Keratinocyte (primary cell): ENCODE measurements at regions not wholly inside any gene's neighbourhood (a gene's known extent, or its start where the extent isn't known, plus 50 kb on each side); places are given as distances from the start of the nearest gene placed in this dataset.

ENCODE experiments used
- DNase-seq: peaks from one replicate; pipeline ENCODE4 v3.0.0-alpha.2; 2011; ENCODE audit warnings: low read depth, missing footprints, low spot score
- FAIRE-seq: peaks from 2 replicates; lab custom pipeline; 2011; peaks lifted over from hg19 to GRCh38; lab: Jason Lieb, UNC
- H2AFZ ChIP-seq: 2 replicates; pipeline ENCODE4 v1.6.0; 2012; ENCODE audit warnings: low read length, control low read depth, inconsistent platforms; ENCODE audit not compliant: control insufficient read depth
- H3K27ac ChIP-seq: 2 replicates; pipeline ENCODE4 v1.5.1; 2011; ENCODE audit warnings: low read length; ENCODE audit not compliant: control insufficient read depth, insufficient read depth
- H3K27me3 ChIP-seq: 3 replicates; pipeline ENCODE4 v1.6.0; 2011; ENCODE audit warnings: low read length; ENCODE audit not compliant: control insufficient read depth, insufficient read depth; ENCODE audit errors: extremely low read depth
- H3K36me3 ChIP-seq, 2 experiments: 2 replicates in 1 of 2; 3 replicates in 1 of 2; pipeline ENCODE4 v1.5.1; 2011; ENCODE audit warnings: low read length in 2 of 2, mild to moderate bottlenecking in 1 of 2; ENCODE audit not compliant: control insufficient read depth in 2 of 2, insufficient read depth in 2 of 2; ENCODE audit errors: extremely low read depth in 1 of 2
- H3K4me1 ChIP-seq: 3 replicates; pipeline ENCODE4 v1.5.1; 2011; ENCODE audit warnings: low read length; ENCODE audit not compliant: control insufficient read depth, insufficient read depth; ENCODE audit errors: extremely low read depth
- H3K4me2 ChIP-seq: 3 replicates; pipeline ENCODE4 v1.6.0; 2011; ENCODE audit warnings: low read depth, low read length; ENCODE audit not compliant: control insufficient read depth, insufficient read depth; ENCODE audit errors: extremely low read depth
- H3K4me3 ChIP-seq, 3 experiments: fragments of 200-600 bp in 1 of 3; sonication (generic) in 1 of 3; 2 replicates in 2 of 3; 3 replicates in 1 of 3; pipeline ENCODE4 v1.5.1; 2011 to 2016; ENCODE audit warnings: low read length in 3 of 3, mild to moderate bottlenecking in 3 of 3, control low read depth in 2 of 3, inconsistent platforms in 1 of 3, low read depth in 1 of 3, mixed read lengths in 1 of 3, mixed run types in 1 of 3, moderate library complexity in 1 of 3; ENCODE audit not compliant: control insufficient read depth in 2 of 3, insufficient read depth in 2 of 3; ENCODE audit errors: extremely low read depth in 1 of 3
- H3K79me2 ChIP-seq: 2 replicates; pipeline ENCODE4 v1.6.0; 2012; ENCODE audit warnings: low read length; ENCODE audit not compliant: control insufficient read depth, insufficient read depth
- H3K9ac ChIP-seq: 3 replicates; pipeline ENCODE4 v1.6.0; 2011; ENCODE audit warnings: low read length; ENCODE audit not compliant: control insufficient read depth, insufficient read depth; ENCODE audit errors: extremely low read depth
- H3K9me1 ChIP-seq: 3 replicates; pipeline ENCODE4 v1.6.0; 2011; ENCODE audit warnings: low read length; ENCODE audit not compliant: control insufficient read depth, insufficient read depth; ENCODE audit errors: extremely low read depth
- H3K9me3 ChIP-seq: 2 replicates; pipeline ENCODE4 v1.5.1; 2012; ENCODE audit warnings: low read depth, low read length; ENCODE audit not compliant: control insufficient read depth
- H4K20me1 ChIP-seq: 3 replicates; pipeline ENCODE4 v1.6.0; 2011; ENCODE audit warnings: low read length; ENCODE audit not compliant: control insufficient read depth, insufficient read depth; ENCODE audit errors: extremely low read depth
- EZH2 ChIP-seq: IDR thresholded peaks from one replicate; pipeline ENCODE4 v1.6.1; 2012; ENCODE audit warnings: inconsistent platforms, mild to moderate bottlenecking, low read length, moderate library complexity
- dilution Hi-C: fragments of 300-500 bp; cut with MboI; formaldehyde crosslinking; loops from one replicate; pipeline ENCODE4 v1.7.0; 2020; ENCODE audit warnings: low sequenced_read_pairs; ENCODE audit not compliant: extremely low pct_ligation_motif_present
- TF ChIP-seq, protein P1 (sequence below), 3 experiments: IDR thresholded peaks in 1 of 3; conservative IDR thresholded peaks in 1 of 3; optimal IDR thresholded peaks in 1 of 3; 2 replicates in 2 of 3; 3 replicates in 1 of 3; pipeline versions ENCODE3 to v1.5.1; 2011; ENCODE audit warnings: low read length in 3 of 3, mild to moderate bottlenecking in 3 of 3, moderate library complexity in 2 of 3, control low read depth in 1 of 3, inconsistent platforms in 1 of 3; ENCODE audit not compliant: insufficient read depth in 2 of 3; ENCODE audit errors: extremely low read depth in 1 of 3

DNA sequence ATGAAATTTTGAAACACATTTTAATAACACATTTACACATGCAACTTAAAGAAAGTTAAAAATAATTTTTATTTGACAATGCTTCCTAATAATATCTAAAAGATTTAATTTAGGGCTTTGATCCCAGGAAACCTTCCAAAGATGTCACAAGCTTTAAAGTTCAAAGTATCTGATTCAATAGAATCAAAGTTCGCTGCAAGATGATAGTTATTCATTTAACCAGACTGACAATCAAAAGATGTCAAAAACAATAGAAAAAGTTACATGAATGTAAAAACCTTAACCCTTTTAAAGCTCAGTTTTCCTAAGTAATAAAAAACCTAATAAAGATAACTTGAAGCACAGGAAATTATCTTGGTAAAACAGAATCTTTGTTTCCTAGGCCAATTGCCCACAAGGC, 67.7 kb downstream of the SDR9C7 start:
- no peaks in the 10 kb centered on the region for H3K79me2 ChIP-seq

DNA sequence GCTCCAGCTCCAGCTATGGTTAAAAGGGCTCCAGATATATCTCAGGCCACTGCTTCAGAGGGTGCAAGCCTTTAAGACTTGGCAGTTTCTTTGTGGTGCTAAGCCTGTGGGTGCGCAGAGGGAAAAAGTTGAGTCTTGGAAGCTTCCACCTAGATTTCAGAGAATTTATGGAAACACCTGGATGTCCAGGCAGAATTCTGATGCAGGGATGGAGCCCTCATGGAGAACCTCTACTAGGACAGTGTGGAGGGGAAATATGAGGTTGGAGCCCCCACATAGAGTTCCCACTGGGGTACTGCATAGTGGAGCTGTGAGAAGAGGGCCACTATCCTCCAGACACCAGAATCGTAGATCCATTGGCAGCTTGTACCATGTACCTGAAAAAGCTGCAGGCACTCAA, 69.9 kb downstream of the SDR9C7 start:
- Histone ChIP-seq H3K79me2 (no peaks in the 10 kb centered on the region), H3K36me3 (no peaks in the 10 kb centered on the region), H3K4me3 (no peak overlapping the region), H3K4me2 (no peak overlapping the region), H2AFZ (no peak overlapping the region), H3K9ac (no peak overlapping the region), H3K27ac (no peak overlapping the region), H3K9me1 (no peaks in the 10 kb centered on the region), H3K4me1 (no peaks in the 10 kb centered on the region), H3K9me3 (peaks cover 10% of the 10 kb centered on the region), H4K20me1 (no peaks in the 10 kb centered on the region), H3K27me3 (no peaks in the 10 kb centered on the region)
- dilution Hi-C loops: no loop called here
- TF ChIP-seq EZH2: no peak
- TF ChIP-seq, protein P1, sequence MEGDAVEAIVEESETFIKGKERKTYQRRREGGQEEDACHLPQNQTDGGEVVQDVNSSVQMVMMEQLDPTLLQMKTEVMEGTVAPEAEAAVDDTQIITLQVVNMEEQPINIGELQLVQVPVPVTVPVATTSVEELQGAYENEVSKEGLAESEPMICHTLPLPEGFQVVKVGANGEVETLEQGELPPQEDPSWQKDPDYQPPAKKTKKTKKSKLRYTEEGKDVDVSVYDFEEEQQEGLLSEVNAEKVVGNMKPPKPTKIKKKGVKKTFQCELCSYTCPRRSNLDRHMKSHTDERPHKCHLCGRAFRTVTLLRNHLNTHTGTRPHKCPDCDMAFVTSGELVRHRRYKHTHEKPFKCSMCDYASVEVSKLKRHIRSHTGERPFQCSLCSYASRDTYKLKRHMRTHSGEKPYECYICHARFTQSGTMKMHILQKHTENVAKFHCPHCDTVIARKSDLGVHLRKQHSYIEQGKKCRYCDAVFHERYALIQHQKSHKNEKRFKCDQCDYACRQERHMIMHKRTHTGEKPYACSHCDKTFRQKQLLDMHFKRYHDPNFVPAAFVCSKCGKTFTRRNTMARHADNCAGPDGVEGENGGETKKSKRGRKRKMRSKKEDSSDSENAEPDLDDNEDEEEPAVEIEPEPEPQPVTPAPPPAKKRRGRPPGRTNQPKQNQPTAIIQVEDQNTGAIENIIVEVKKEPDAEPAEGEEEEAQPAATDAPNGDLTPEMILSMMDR (optimal IDR thresholded peaks at IDR 0.05 in 1 of 3, IDR thresholded peaks at IDR 0.05 in 1 of 3, conservative IDR thresholded peaks at IDR 0.05 in 1 of 3; ENCODE audit: extremely low read depth in 1 of 3, insufficient read depth in 2 of 3, low read length in 3 of 3): no peak
- DNase-seq (no peak), FAIRE-seq (no peak)

More for the DNA sequence above, 67.7 kb downstream of the SDR9C7 start:
- Histone ChIP-seq H3K9me3 (peaks cover 10% of the 10 kb centered on the region), H3K27ac (no peak overlapping the region), H3K27me3 (no peaks in the 10 kb centered on the region), H3K9ac (no peak overlapping the region), H2AFZ (no peak overlapping the region), H3K9me1 (no peaks in the 10 kb centered on the region), H4K20me1 (no peaks in the 10 kb centered on the region), H3K4me1 (no peaks in the 10 kb centered on the region), H3K4me3 (no peak overlapping the region), H3K4me2 (no peak overlapping the region), H3K36me3 (no peaks in the 10 kb centered on the region)
- no peak for FAIRE-seq
- TF ChIP-seq EZH2: no peak
- TF ChIP-seq, protein P1 (optimal IDR thresholded peaks at IDR 0.05 in 1 of 3, IDR thresholded peaks at IDR 0.05 in 1 of 3, conservative IDR thresholded peaks at IDR 0.05 in 1 of 3; ENCODE audit: extremely low read depth in 1 of 3, insufficient read depth in 2 of 3, low read length in 3 of 3): no peak
- DNase-seq: no peak
- dilution Hi-C loops: no loop called here
